ENCODE measurements at regions not wholly inside any gene's neighbourhood (a gene's known extent, or its start where the extent isn't known, plus 50 kb on each side); places are given as distances from the start of the nearest gene placed in this dataset.

GRCh38 chr9:776086-776485, 65.4 kb upstream of the DMRT1 start:
- TF ChIP-seq, protein P1, sequence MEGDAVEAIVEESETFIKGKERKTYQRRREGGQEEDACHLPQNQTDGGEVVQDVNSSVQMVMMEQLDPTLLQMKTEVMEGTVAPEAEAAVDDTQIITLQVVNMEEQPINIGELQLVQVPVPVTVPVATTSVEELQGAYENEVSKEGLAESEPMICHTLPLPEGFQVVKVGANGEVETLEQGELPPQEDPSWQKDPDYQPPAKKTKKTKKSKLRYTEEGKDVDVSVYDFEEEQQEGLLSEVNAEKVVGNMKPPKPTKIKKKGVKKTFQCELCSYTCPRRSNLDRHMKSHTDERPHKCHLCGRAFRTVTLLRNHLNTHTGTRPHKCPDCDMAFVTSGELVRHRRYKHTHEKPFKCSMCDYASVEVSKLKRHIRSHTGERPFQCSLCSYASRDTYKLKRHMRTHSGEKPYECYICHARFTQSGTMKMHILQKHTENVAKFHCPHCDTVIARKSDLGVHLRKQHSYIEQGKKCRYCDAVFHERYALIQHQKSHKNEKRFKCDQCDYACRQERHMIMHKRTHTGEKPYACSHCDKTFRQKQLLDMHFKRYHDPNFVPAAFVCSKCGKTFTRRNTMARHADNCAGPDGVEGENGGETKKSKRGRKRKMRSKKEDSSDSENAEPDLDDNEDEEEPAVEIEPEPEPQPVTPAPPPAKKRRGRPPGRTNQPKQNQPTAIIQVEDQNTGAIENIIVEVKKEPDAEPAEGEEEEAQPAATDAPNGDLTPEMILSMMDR (IDR thresholded peaks at IDR 0.05) = no peak
- TF ChIP-seq POLR2A (IDR thresholded peaks at IDR 0.05) = no peak

Data from heart left ventricle (tissue), 13 donors.